Fibroblast of mammary gland (primary cell): ENCODE measurements at regions not wholly inside any gene's neighbourhood (a gene's known extent, or its start where the extent isn't known, plus 50 kb on each side); places are given as distances from the start of the nearest gene placed in this dataset.
"Not testable (repeated sequence)": the region's sequence is repeated elsewhere in the genome, so short reads cannot be mapped to it uniquely, and the experiment has no call there.

Source experiments
- DNase-seq: peaks from one replicate; pipeline ENCODE4 v3.0.0-alpha.2; 2010; ENCODE audit warnings: low read depth
- H3K4me3 ChIP-seq: 2 replicates; pipeline ENCODE4 v1.5.1; 2011; ENCODE audit warnings: low read depth, mild to moderate bottlenecking, low read length, moderate library complexity; ENCODE audit not compliant: control insufficient read depth
- CTCF ChIP-seq: conservative IDR thresholded peaks from 2 replicates; pipeline ENCODE4 v1.5.1; 2011; ENCODE audit warnings: low read depth, low read length, inconsistent platforms; ENCODE audit not compliant: control insufficient read depth, insufficient read depth

- H3K4me3 ChIP-seq: no peak overlapping the region
- no peak for TF ChIP-seq CTCF
Measured at GRCh38 chr3:150346981-150347863, 60.9 kb upstream of the TSC22D2 start.

GRCh38 chr3:150346266-150346665 is 61.8 kb upstream of the TSC22D2 start:
- no peak for DNase-seq
- no peak for TF ChIP-seq CTCF
- no peak overlapping the region for H3K4me3 ChIP-seq

More at GRCh38 chr3:150346981-150347863, 60.9 kb upstream of the TSC22D2 start:
- peak; percentile 55 for DNase-seq

- no peak overlapping the region for H3K4me3 ChIP-seq
- peak; percentile 47 for DNase-seq
- no peak for TF ChIP-seq CTCF
Measured at GRCh38 chr3:150345021-150345538, 63.0 kb upstream of the TSC22D2 start.

GRCh38 chr3:150344079-150344759 is 63.9 kb upstream of the TSC22D2 start:
- no peak for TF ChIP-seq CTCF
- DNase-seq: no peak
- no peak overlapping the region for H3K4me3 ChIP-seq

- no peak for DNase-seq
- no peak overlapping the region for H3K4me3 ChIP-seq
- no peak for TF ChIP-seq CTCF
Measured at GRCh38 chr3:150342896-150343467, 65.1 kb upstream of the TSC22D2 start.

GRCh38 chr3:150341891-150342290 is 66.2 kb upstream of the TSC22D2 start:
- no peak for TF ChIP-seq CTCF
- no peak for DNase-seq
- no peak overlapping the region for H3K4me3 ChIP-seq

- not testable (repeated sequence) for DNase-seq, H3K4me3 ChIP-seq
Measured at GRCh38 chr3:150336363-150336762, 71.7 kb upstream of the TSC22D2 start.
